IMR-90 (cell line): ENCODE measurements at regions not wholly inside any gene's neighbourhood (a gene's known extent, or its start where the extent isn't known, plus 50 kb on each side); places are given as distances from the start of the nearest gene placed in this dataset.

Experiments used
- ATAC-seq: fragments of 200-7000 bp; cut with Tn5 transposase; 2 replicates; pipeline ENCODE4 v1.9.1; 2020; ENCODE audit warnings: low read depth, mild to moderate bottlenecking, moderate library complexity
- BruUV-seq: library from RNA; stranded (reverse); fragments of 400-500 nt; replicated peaks from 2 replicates; lab custom pipeline; 2021; lab: Mats Ljungman, UMichigan
- CTCF ChIA-PET: fragments of 300-600 bp; formaldehyde crosslinking; extraction: SDS; loops from one replicate; lab custom pipeline; 2021; ENCODE audit warnings: antibody characterized with exemption; lab: Yijun Ruan, JAX
- POLR2A ChIA-PET: fragments of 300-600 bp; sonication (Branson Sonifier 250); formaldehyde crosslinking; loops from one replicate; lab custom pipeline; 2022; ENCODE audit warnings: antibody characterized with exemption; ENCODE audit not compliant: unreplicated experiment; lab: Charles Lee
- DNase-seq: peaks from one replicate; pipeline ENCODE4 v3.0.0; 2013
- H2AFZ ChIP-seq: replicated peaks from 2 replicates; pipeline ENCODE3; 2013; ENCODE audit warnings: low read length, mild to moderate bottlenecking; ENCODE audit not compliant: poor library complexity
- H2AK5ac ChIP-seq: 2 replicates; pipeline ENCODE4 v1.6.1; 2013; ENCODE audit warnings: low read depth, low read length, inconsistent platforms
- H2AK9ac ChIP-seq: replicated peaks from 2 replicates; pipeline ENCODE3; 2013; ENCODE audit warnings: mild to moderate bottlenecking, low read depth, low read length, moderate library complexity; ENCODE audit not compliant: poor library complexity
- H2BK120ac ChIP-seq: 2 replicates; pipeline ENCODE4 v1.6.1; 2013; ENCODE audit warnings: low read depth, low read length, inconsistent platforms
- H2BK15ac ChIP-seq: 3 replicates; pipeline ENCODE4 v1.6.1; 2013; ENCODE audit warnings: low read depth, low read length, inconsistent platforms
- H2BK20ac ChIP-seq: 2 replicates; pipeline ENCODE4 v1.6.1; 2013; ENCODE audit warnings: low read depth, mild to moderate bottlenecking, inconsistent platforms, low read length, moderate library complexity
- H2BK5ac ChIP-seq: 2 replicates; pipeline ENCODE4 v1.6.1; 2013; ENCODE audit warnings: mild to moderate bottlenecking, low read depth, low read length, inconsistent platforms; ENCODE audit not compliant: poor library complexity, severe bottlenecking
- H3K14ac ChIP-seq: replicated peaks from 2 replicates; pipeline ENCODE4 v1.6.1; 2013; ENCODE audit warnings: low read depth, low read length, inconsistent platforms
- H3K18ac ChIP-seq: 2 replicates; pipeline ENCODE4 v1.6.1; 2013; ENCODE audit warnings: low read depth, low read length, control low read depth
- H3K23ac ChIP-seq: 2 replicates; pipeline ENCODE4 v1.6.1; 2013; ENCODE audit warnings: low read depth, low read length, inconsistent platforms
- H3K27ac ChIP-seq: 2 replicates; pipeline ENCODE4 v1.5.1; 2013; ENCODE audit warnings: mild to moderate bottlenecking, control low read depth, low read length; ENCODE audit not compliant: insufficient read depth
- H3K27me3 ChIP-seq: 2 replicates; pipeline ENCODE4 v1.6.1; 2013; ENCODE audit warnings: low read length; ENCODE audit not compliant: control insufficient read depth, insufficient read depth
- H3K36me3 ChIP-seq: 2 replicates; pipeline ENCODE4 v1.6.1; 2013; ENCODE audit warnings: low read length, mixed read lengths; ENCODE audit not compliant: control insufficient read depth, insufficient read depth
- H3K4ac ChIP-seq: 2 replicates; pipeline ENCODE4 v1.6.1; 2013; ENCODE audit warnings: low read depth, low read length, inconsistent platforms
- H3K4me1 ChIP-seq: 2 replicates; pipeline ENCODE4 v1.6.1; 2013; ENCODE audit warnings: low read length, mixed read lengths; ENCODE audit not compliant: control insufficient read depth, insufficient read depth
- H3K4me2 ChIP-seq: 2 replicates; pipeline ENCODE4 v1.6.1; 2013; ENCODE audit warnings: low read depth, mild to moderate bottlenecking, control low read depth, low read length, moderate library complexity
- H3K4me3 ChIP-seq: 2 replicates; pipeline ENCODE4 v1.5.1; 2013; ENCODE audit warnings: low read depth, mild to moderate bottlenecking, control low read depth, low read length, moderate library complexity; ENCODE audit not compliant: insufficient read depth
- H3K56ac ChIP-seq: 2 replicates; pipeline ENCODE4 v1.6.1; 2013; ENCODE audit warnings: low read length, inconsistent platforms; ENCODE audit not compliant: insufficient read depth; ENCODE audit errors: extremely low read depth
- H3K79me1 ChIP-seq, 2 experiments: 2 replicates each; pipeline ENCODE4 v1.6.1; 2013; ENCODE audit warnings: low read length in 2 of 2, inconsistent platforms in 1 of 2, low read depth in 1 of 2
- H3K9ac ChIP-seq: 2 replicates; pipeline ENCODE4 v1.6.1; 2013; ENCODE audit warnings: low read depth, low read length, control low read depth
- H3K9me1 ChIP-seq: 2 replicates; pipeline ENCODE4 v1.6.1; 2013; ENCODE audit warnings: low read length, inconsistent platforms; ENCODE audit not compliant: insufficient read depth
- H3K9me3 ChIP-seq: 2 replicates; pipeline ENCODE4 v1.6.1; 2013; ENCODE audit warnings: low read length; ENCODE audit not compliant: control insufficient read depth, insufficient read depth
- H4K20me1 ChIP-seq: 2 replicates; pipeline ENCODE4 v1.6.1; 2013; ENCODE audit warnings: low read length, inconsistent platforms; ENCODE audit not compliant: insufficient read depth
- H4K5ac ChIP-seq: 2 replicates; pipeline ENCODE4 v1.6.1; 2013; ENCODE audit warnings: mild to moderate bottlenecking, low read depth, low read length, control low read depth
- H4K8ac ChIP-seq, 2 experiments: 2 replicates each; pipeline ENCODE4 v1.6.1; 2013; ENCODE audit warnings: low read depth in 2 of 2, low read length in 2 of 2, control low read depth in 1 of 2, inconsistent platforms in 1 of 2
- H4K91ac ChIP-seq: 2 replicates; pipeline ENCODE4 v1.6.1; 2013; ENCODE audit warnings: low read depth, low read length, inconsistent platforms; ENCODE audit not compliant: insufficient read depth
- MAZ ChIP-seq: IDR thresholded peaks from 2 replicates; pipeline ENCODE4 v1.6.1; 2012; ENCODE audit warnings: low read depth, mild to moderate bottlenecking, low read length, improper control_type of control experiment, moderate library complexity, borderline replicate concordance
- POLR2A ChIP-seq: IDR thresholded peaks from 2 replicates; pipeline ENCODE4 v1.6.1; 2012; ENCODE audit warnings: mild to moderate bottlenecking, low read depth, low read length
- WGBS, 2 experiments: methylation state at CpG; one replicate each; pipeline versions ENCODE4 v1.1.5 to v1.1.7; 2013; ENCODE audit warnings: missing lambda C conversion rate in 2 of 2; ENCODE audit not compliant: insufficient read length in 1 of 2; ENCODE audit errors: extremely low coverage in 2 of 2; 5-methylcytosine and 5-hydroxymethylcytosine counted together
- dilution Hi-C: fragments of 300-500 bp; cut with HindIII; formaldehyde crosslinking; loops from one replicate; pipeline ENCODE4 v1.14.3; 2018; ENCODE audit warnings: low sequenced_read_pairs; ENCODE audit not compliant: unreplicated experiment
- in situ Hi-C: fragments of 300-500 bp; cut with MboI; formaldehyde crosslinking; loops from 3 replicates; pipeline ENCODE4 v1.14.3; 2019; ENCODE audit warnings: low sequenced_read_pairs, inconsistent platforms, mixed read lengths
- intact Hi-C: fragments of 100-400 bp; cut with micrococcal nuclease; formaldehyde crosslinking; loops from 2 replicates; pipeline ENCODE4 v1.10.0; 2022

DNA sequence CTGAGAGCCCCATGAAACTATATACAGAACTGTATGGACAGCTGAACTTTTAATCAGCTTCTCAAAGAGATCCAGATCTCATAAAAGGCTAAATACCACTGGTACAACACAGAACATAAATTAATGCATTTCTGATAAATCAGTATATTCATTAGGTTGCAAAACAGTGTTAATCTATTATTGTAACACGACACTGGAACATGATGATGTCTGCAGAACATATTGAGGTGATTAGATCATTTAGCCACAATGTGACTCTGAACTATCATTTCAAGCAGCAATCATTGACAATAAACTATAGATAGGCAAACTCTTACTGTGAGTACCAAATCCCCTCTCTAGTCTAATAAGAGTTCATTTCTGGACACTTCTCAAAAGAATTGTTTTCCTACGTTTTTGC, 50.3 kb downstream of the GASK1B start:
- Histone ChIP-seq H2BK120ac (peak overlapping the region; percentile 61; the same call in 1 of the 2 replicates), H3K14ac (no peak overlapping the region), H3K9me1 (no peaks in the 10 kb centered on the region), H4K5ac (peak overlapping the region; percentile 72; the same call in 1 of the 2 replicates), H3K56ac (no peak overlapping the region), H2AK9ac (no peak overlapping the region), H3K4me2 (peak overlapping the region; percentile 66), H2AFZ (no peak overlapping the region), H2AK5ac (no peak overlapping the region), H3K79me1 (no peaks in the 10 kb centered on the region), H3K27me3 (no peaks in the 10 kb centered on the region), H3K9ac (no peak overlapping the region), H2BK20ac (peak overlapping the region; percentile 9; the same call in 1 of the 2 replicates), H3K36me3 (no peaks in the 10 kb centered on the region), H3K9me3 (no peaks in the 10 kb centered on the region), H3K23ac (no peak overlapping the region), H3K27ac (peak overlapping the region; percentile 95; the same call in 1 of the 2 replicates), H3K4me1 (peaks cover 7% of the 10 kb centered on the region; the same call in 1 of the 2 replicates), H3K4me3 (no peak overlapping the region), H3K4ac (peak overlapping the region; percentile 0; the same call in 1 of the 2 replicates), H2BK5ac (peak overlapping the region; percentile 88), H4K91ac (no peak overlapping the region; the same call in 1 of the 2 replicates), H2BK15ac (no peak overlapping the region), H4K8ac (0 out of 4 replicates have a peak overlapping the region, but pooled peaks of 1 of the 2 experiments have one; percentile 3), H4K20me1 (no peaks in the 10 kb centered on the region), H3K18ac (peak overlapping the region; percentile 76)
- dilution Hi-C loops, result no loop called here
- no CpG with 5 or more reads among the region's 2 CpGs for WGBS, 2 experiments
- POLR2A ChIA-PET, result no interaction called here
- peak; percentile 55 for DNase-seq
- in situ Hi-C loops, result no loop called here
- TF ChIP-seq POLR2A (no peak), MAZ (no peak)
- ATAC-seq, result no peak
- CTCF ChIA-PET, result no interaction called here
- intact Hi-C loops, result loop anchor here (5.0 kb wide), 1 partner anchor 35 kb away; no protein-coding TSS in a partner anchor
- BruUV-seq, result no TSS peak
